ENCODE measurements at regions not wholly inside any gene's neighbourhood (a gene's known extent, or its start where the extent isn't known, plus 50 kb on each side); places are given as distances from the start of the nearest gene placed in this dataset.

- TF ChIP-seq GPN1 (CRISPR knock-in tag; IDR thresholded peaks at IDR 0.05; ENCODE audit: borderline replicate concordance) (no peak), ZNF772 (CRISPR knock-in tag; IDR thresholded peaks at IDR 0.05) (no peak), ZNF17 (CRISPR knock-in tag; IDR thresholded peaks at IDR 0.05) (no peak), ZNF510 (CRISPR knock-in tag; IDR thresholded peaks at IDR 0.05; ENCODE audit: low read depth) (no peak), ZNF317 (CRISPR knock-in tag; IDR thresholded peaks at IDR 0.05) (no peak), TSC22D2 (CRISPR knock-in tag; IDR thresholded peaks at IDR 0.05; ENCODE audit: borderline replicate concordance) (no peak), HMG20B (CRISPR knock-in tag; conservative IDR thresholded peaks at IDR 0.05) (no peak), HOXA9 (CRISPR knock-in tag; IDR thresholded peaks at IDR 0.05; ENCODE audit: borderline replicate concordance) (no peak), ZNF432 (CRISPR knock-in tag; IDR thresholded peaks at IDR 0.05; ENCODE audit: borderline replicate concordance) (no peak), ZNF883 (CRISPR knock-in tag; IDR thresholded peaks at IDR 0.05; ENCODE audit: not compliant biosample characterization) (no peak), HDAC1 (CRISPR knock-in tag; IDR thresholded peaks at IDR 0.05) (no peak)
Measured at GRCh38 chr14:34220378-34220706, 241.7 kb downstream of the SPTSSA start (continued).

GRCh38 chr14:34219661-34220377, 242.2 kb downstream of the SPTSSA start:
- ATAC-seq (no peak), DNase-seq (ENCODE audit: low spot score) (no peak), FAIRE-seq (no peak)
- intact Hi-C loops (cut with micrococcal nuclease; ENCODE audit: unreplicated experiment) (no loop called here), in situ Hi-C loops (cut with HindIII; ENCODE audit: extremely low pct_ligation_motif_present, low pct_unique_long_range_greater_than_20kb) (no loop called here)
- no TSS peak for BruUV-seq (replicated peaks)
- H3K27me3 ChIP-seq (ENCODE audit: control insufficient read depth in 1 of 2, insufficient read depth in 2 of 2, low read length in 2 of 2): no peaks in the 10 kb centered on the region; a peak in 1 of 5 replicates
- H2AFZ ChIP-seq (ENCODE audit: low read length): no peak overlapping the region
- H3K36me3 ChIP-seq (replicated peaks in 1 of 2; ENCODE audit: control insufficient read depth in 1 of 2, insufficient read depth in 2 of 2, low read length in 2 of 2): no peaks in the 10 kb centered on the region
- CTCF ChIA-PET (ENCODE audit: low intra/inter-chr PET ratio, low total read pairs): no interaction called here
- H3K9me3 ChIP-seq (ENCODE audit: low read length): no peaks in the 10 kb centered on the region
- H3K4me3 ChIP-seq (replicated peaks in 1 of 3; ENCODE audit: insufficient read depth in 1 of 3, low read depth in 2 of 3, low read length in 3 of 3): no peak overlapping the region
- no peak overlapping the region for H3K9ac ChIP-seq (ENCODE audit: insufficient read depth, low read depth, low read length)
- no peak overlapping the region for H3K4me2 ChIP-seq (ENCODE audit: low read depth, low read length)
- H4K20me1 ChIP-seq (ENCODE audit: insufficient read depth, low read length): no peaks in the 10 kb centered on the region
- H3K4me1 ChIP-seq (ENCODE audit: insufficient read depth, low read length): peaks cover 11% of the 10 kb centered on the region
- POLR2A ChIA-PET: no interaction called here
- 39% methylated on average over 7 of the region's 7 CpGs for WGBS (ENCODE audit: low lambda C conversion rate)
- no peak overlapping the region for H3K27ac ChIP-seq (ENCODE audit: extremely low read length, insufficient read depth, low read length)
- H3K79me2 ChIP-seq (ENCODE audit: insufficient read depth, low read length): no peaks in the 10 kb centered on the region
- no peak for TF ChIP-seq RXRA (CRISPR knock-in tag; IDR thresholded peaks at IDR 0.05)
- TF ChIP-seq ZNF160 (CRISPR knock-in tag; IDR thresholded peaks at IDR 0.05): no peak
- TF ChIP-seq HOXA9 (CRISPR knock-in tag; IDR thresholded peaks at IDR 0.05; ENCODE audit: borderline replicate concordance): no peak
- no peak for TF ChIP-seq TFDP1 (CRISPR knock-in tag; IDR thresholded peaks at IDR 0.05; ENCODE audit: borderline replicate concordance)
- no peak for TF ChIP-seq ZNF253 (CRISPR knock-in tag; IDR thresholded peaks at IDR 0.05; ENCODE audit: borderline replicate concordance)
- TF ChIP-seq ZNF598 (CRISPR knock-in tag; IDR thresholded peaks at IDR 0.05; ENCODE audit: borderline replicate concordance): no peak
- no peak for TF ChIP-seq NFE2L1 (CRISPR knock-in tag; IDR thresholded peaks at IDR 0.05; ENCODE audit: borderline replicate concordance)
- no peak for TF ChIP-seq FOXO1 (CRISPR knock-in tag; IDR thresholded peaks at IDR 0.05)
- no peak for TF ChIP-seq ZNF775 (CRISPR knock-in tag; IDR thresholded peaks at IDR 0.05; ENCODE audit: borderline replicate concordance)
- TF ChIP-seq ZC3H4 (CRISPR knock-in tag; IDR thresholded peaks at IDR 0.05; ENCODE audit: borderline replicate concordance): no peak
- no peak for TF ChIP-seq ZNF644 (CRISPR knock-in tag; IDR thresholded peaks at IDR 0.05; ENCODE audit: low read depth)

Data from HepG2 (cell line).